GM19455 (cell line): ENCODE measurements at regions not wholly inside any gene's neighbourhood (a gene's known extent, or its start where the extent isn't known, plus 50 kb on each side); places are given as distances from the start of the nearest gene placed in this dataset.

Source experiments
- ATAC-seq: cut with Tn5 transposase; IDR thresholded peaks from one replicate; pipeline ENCODE4 v1.9.1; 2021; ENCODE audit not compliant: unreplicated experiment

- no peak for ATAC-seq
These were observed 508.0 kb upstream of the MMS22L start for GRCh38 chr6:97790926-97791590.

- ATAC-seq, result no peak
These were observed 522.6 kb upstream of the MMS22L start for GRCh38 chr6:97805596-97805995.

GRCh38 chr6:97812940-97813339 lies 529.9 kb upstream of the MMS22L start:
- no peak for ATAC-seq

- ATAC-seq, result no peak
These were observed 531.0 kb upstream of the MMS22L start for GRCh38 chr6:97813889-97814567.

GRCh38 chr6:97815301-97815812 lies 532.3 kb upstream of the MMS22L start:
- no peak for ATAC-seq

GRCh38 chr6:97816526-97816925 lies 533.5 kb upstream of the MMS22L start:
- no peak for ATAC-seq

GRCh38 chr6:97819710-97820109 lies 536.7 kb upstream of the MMS22L start:
- ATAC-seq, result no peak

GRCh38 chr6:97820400-97820799 lies 537.4 kb upstream of the MMS22L start:
- no peak for ATAC-seq

GRCh38 chr6:97822632-97823031 lies 539.6 kb upstream of the MMS22L start:
- ATAC-seq, result no peak

GRCh38 chr6:97841763-97842162 lies 558.7 kb upstream of the MMS22L start:
- ATAC-seq, result no peak

GRCh38 chr6:97842521-97842920 lies 559.5 kb upstream of the MMS22L start:
- ATAC-seq, result no peak

GRCh38 chr6:97849390-97849789 lies 566.4 kb upstream of the MMS22L start:
- no peak for ATAC-seq

- no peak for ATAC-seq
These were observed 567.6 kb upstream of the MMS22L start for GRCh38 chr6:97850458-97851212.

GRCh38 chr6:97863697-97864096 lies 580.7 kb upstream of the MMS22L start:
- no peak for ATAC-seq

- no peak for ATAC-seq
These were observed 581.4 kb upstream of the MMS22L start for GRCh38 chr6:97864366-97864765.

- no peak for ATAC-seq
These were observed 581.8 kb upstream of the MMS22L start for GRCh38 chr6:97864826-97865225.

GRCh38 chr6:97865612-97866011 lies 582.6 kb upstream of the MMS22L start:
- no peak for ATAC-seq

- ATAC-seq, result no peak
These were observed 583.6 kb upstream of the MMS22L start for GRCh38 chr6:97866616-97867015.

GRCh38 chr6:97867177-97867576 lies 584.2 kb upstream of the MMS22L start:
- ATAC-seq, result no peak

GRCh38 chr6:97870273-97870672 lies 587.3 kb upstream of the MMS22L start:
- no peak for ATAC-seq

- no peak for ATAC-seq
These were observed 593.7 kb upstream of the MMS22L start for GRCh38 chr6:97876711-97877110.

GRCh38 chr6:97882755-97883154 lies 599.7 kb upstream of the MMS22L start:
- no peak for ATAC-seq
